Esophagus squamous epithelium (tissue), 5 donors: ENCODE measurements at regions not wholly inside any gene's neighbourhood (a gene's known extent, or its start where the extent isn't known, plus 50 kb on each side); places are given as distances from the start of the nearest gene placed in this dataset.
"Not testable (repeated sequence)": the region's sequence is repeated elsewhere in the genome, so short reads cannot be mapped to it uniquely, and the experiment has no call there.

Experiments used
- DNase-seq: peaks from one replicate; lab custom pipeline; 2025; lab: John Stamatoyannopoulos, UW
- H3K27ac ChIP-seq, 4 donors: fragments of 200-600 bp; sonication (generic); one replicate each; pipeline ENCODE4 v1.5.1; 2016 to 2019; ENCODE audit warnings: mild to moderate bottlenecking in 1 of 4
- H3K27me3 ChIP-seq, 4 donors: fragments of 200-600 bp; sonication (generic); 1 replicate in 3 of 4; 2 replicates in 1 of 4; pipeline versions ENCODE4 v1.5.1 to v1.6.0; 2017 to 2021; ENCODE audit warnings: antibody characterized with exemption in 1 of 4
- H3K36me3 ChIP-seq, 3 donors: fragments of 200-600 bp; sonication (generic); one replicate each; pipeline ENCODE4 v1.5.1; 2016 to 2019
- H3K4me1 ChIP-seq, 3 donors: fragments of 200-600 bp; sonication (generic); one replicate each; pipeline ENCODE4 v1.5.1; 2017 to 2019
- H3K4me3 ChIP-seq, 4 donors: fragments of 200-600 bp; sonication (generic); 1 replicate in 3 of 4; 2 replicates in 1 of 4; pipeline ENCODE4 v1.5.1; 2016 to 2019; ENCODE audit warnings: mild to moderate bottlenecking in 2 of 4, moderate library complexity in 1 of 4
- H3K9me3 ChIP-seq, 3 donors: fragments of 200-600 bp; sonication (generic); one replicate each; pipeline ENCODE4 v1.5.1; 2016 to 2019
- POLR2A ChIP-seq, 4 donors: fragments of 450-650 bp; IDR thresholded peaks; one replicate each; pipeline ENCODE4 v1.6.1; 2017; ENCODE audit warnings: antibody characterized with exemption in 4 of 4, mild to moderate bottlenecking in 4 of 4, moderate library complexity in 3 of 4
- WGBS, 2 donors: methylation state at CpG; one replicate each; pipeline ENCODE4 v1.1.5; 2018; 5-methylcytosine and 5-hydroxymethylcytosine counted together
- intact Hi-C: fragments of 100-400 bp; cut with DNase I; formaldehyde crosslinking; loops from one replicate; pipeline ENCODE4 v1.15.0; 2022
- TF ChIP-seq, protein P1 (sequence below), 6 experiments: fragments of 450-650 bp in 4 of 6; fragments of 200-600 bp in 2 of 6; sonication (generic) in 2 of 6; IDR thresholded peaks; one replicate each; pipeline ENCODE4 v1.5.1; 2016 to 2019; ENCODE audit warnings: antibody characterized with exemption in 6 of 6, mild to moderate bottlenecking in 4 of 6, moderate library complexity in 4 of 6
- donor health status: DM: yes; HTN: yes; CAD: no.

GRCh38 chr21:19218163-19218562, 814.6 kb upstream of the TMPRSS15 start:
- H3K27ac ChIP-seq = no peak overlapping the region
- intact Hi-C loops = no loop called here
- no peaks in the 10 kb centered on the region for H3K9me3 ChIP-seq
- no peaks in the 10 kb centered on the region for H3K27me3 ChIP-seq
- DNase-seq = no peak
- TF ChIP-seq POLR2A (IDR thresholded peaks at IDR 0.05) = no peak
- TF ChIP-seq, protein P1, sequence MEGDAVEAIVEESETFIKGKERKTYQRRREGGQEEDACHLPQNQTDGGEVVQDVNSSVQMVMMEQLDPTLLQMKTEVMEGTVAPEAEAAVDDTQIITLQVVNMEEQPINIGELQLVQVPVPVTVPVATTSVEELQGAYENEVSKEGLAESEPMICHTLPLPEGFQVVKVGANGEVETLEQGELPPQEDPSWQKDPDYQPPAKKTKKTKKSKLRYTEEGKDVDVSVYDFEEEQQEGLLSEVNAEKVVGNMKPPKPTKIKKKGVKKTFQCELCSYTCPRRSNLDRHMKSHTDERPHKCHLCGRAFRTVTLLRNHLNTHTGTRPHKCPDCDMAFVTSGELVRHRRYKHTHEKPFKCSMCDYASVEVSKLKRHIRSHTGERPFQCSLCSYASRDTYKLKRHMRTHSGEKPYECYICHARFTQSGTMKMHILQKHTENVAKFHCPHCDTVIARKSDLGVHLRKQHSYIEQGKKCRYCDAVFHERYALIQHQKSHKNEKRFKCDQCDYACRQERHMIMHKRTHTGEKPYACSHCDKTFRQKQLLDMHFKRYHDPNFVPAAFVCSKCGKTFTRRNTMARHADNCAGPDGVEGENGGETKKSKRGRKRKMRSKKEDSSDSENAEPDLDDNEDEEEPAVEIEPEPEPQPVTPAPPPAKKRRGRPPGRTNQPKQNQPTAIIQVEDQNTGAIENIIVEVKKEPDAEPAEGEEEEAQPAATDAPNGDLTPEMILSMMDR (IDR thresholded peaks at IDR 0.05) = no peak
- H3K36me3 ChIP-seq = no peaks in the 10 kb centered on the region
- H3K4me3 ChIP-seq = no peak overlapping the region
- no peaks in the 10 kb centered on the region for H3K4me1 ChIP-seq

DNA sequence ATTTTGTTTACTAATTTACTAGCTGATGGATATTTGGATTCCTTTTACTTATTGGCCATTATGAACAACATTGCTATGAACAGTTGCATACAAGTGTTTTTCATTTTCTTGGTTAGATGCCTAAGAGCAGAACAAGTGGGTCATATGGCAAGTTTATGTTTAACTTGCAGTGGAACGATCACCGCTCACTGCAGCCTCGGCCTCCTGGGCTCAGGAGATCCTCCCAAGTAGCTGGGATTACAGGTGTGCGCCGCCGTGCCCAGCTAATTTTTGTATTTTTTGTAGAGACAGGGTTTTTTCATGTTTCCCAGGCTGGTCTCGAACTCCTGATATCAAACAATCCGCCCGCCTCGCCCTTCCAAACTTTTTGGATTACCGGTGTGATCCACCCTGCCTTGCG, 820.5 kb upstream of the TMPRSS15 start:
- Histone ChIP-seq H3K36me3 (no peaks in the 10 kb centered on the region), H3K4me1 (no peaks in the 10 kb centered on the region), H3K4me3 (no peak overlapping the region), H3K27ac (no peak overlapping the region), H3K27me3 (no peaks in the 10 kb centered on the region), H3K9me3 (no peaks in the 10 kb centered on the region)
- WGBS, 2 donors = 78 to 85% methylated on average over 12 of the region's 12 CpGs
- intact Hi-C loops = no loop called here
- TF ChIP-seq, protein P1 (IDR thresholded peaks at IDR 0.05) = no peak
- no peak for TF ChIP-seq POLR2A (IDR thresholded peaks at IDR 0.05)
- DNase-seq = no peak

DNA sequence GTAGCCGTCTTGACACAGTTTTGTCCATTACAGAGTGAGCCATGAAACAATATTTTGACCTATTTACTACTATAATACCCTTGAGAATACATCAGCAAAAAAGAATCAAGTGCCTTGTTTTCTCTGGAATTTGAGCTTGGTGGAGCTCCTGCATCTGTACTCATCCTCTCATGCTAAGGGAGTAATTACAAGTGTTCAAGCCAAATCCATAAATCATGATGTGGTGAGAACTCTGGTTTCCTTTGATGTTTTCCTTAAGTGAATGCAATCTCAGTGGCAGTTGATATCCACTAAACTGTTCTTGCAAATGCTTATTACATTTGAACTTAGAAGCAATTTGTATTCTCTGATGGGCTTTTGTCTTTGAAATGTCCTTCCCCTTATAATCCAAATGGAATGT, 824.6 kb upstream of the TMPRSS15 start:
- no peaks in the 10 kb centered on the region for H3K4me1 ChIP-seq
- H3K36me3 ChIP-seq = no peaks in the 10 kb centered on the region
- no peak for DNase-seq
- no peak overlapping the region for H3K27ac ChIP-seq
- WGBS, 2 donors = 49 to 50% methylated on average over 1 of the region's 1 CpG
- no peaks in the 10 kb centered on the region for H3K9me3 ChIP-seq
- H3K4me3 ChIP-seq = no peak overlapping the region
- TF ChIP-seq, protein P1 (IDR thresholded peaks at IDR 0.05) = no peak
- no peak for TF ChIP-seq POLR2A (IDR thresholded peaks at IDR 0.05)
- intact Hi-C loops = no loop called here
- no peaks in the 10 kb centered on the region for H3K27me3 ChIP-seq

- intact Hi-C loops, DNase-seq: not testable (repeated sequence)
- WGBS, 2 donors = 82 to 84% methylated on average over 12 of the region's 12 CpGs
Measured at GRCh38 chr21:19233841-19234240, 830.3 kb upstream of the TMPRSS15 start.

DNA sequence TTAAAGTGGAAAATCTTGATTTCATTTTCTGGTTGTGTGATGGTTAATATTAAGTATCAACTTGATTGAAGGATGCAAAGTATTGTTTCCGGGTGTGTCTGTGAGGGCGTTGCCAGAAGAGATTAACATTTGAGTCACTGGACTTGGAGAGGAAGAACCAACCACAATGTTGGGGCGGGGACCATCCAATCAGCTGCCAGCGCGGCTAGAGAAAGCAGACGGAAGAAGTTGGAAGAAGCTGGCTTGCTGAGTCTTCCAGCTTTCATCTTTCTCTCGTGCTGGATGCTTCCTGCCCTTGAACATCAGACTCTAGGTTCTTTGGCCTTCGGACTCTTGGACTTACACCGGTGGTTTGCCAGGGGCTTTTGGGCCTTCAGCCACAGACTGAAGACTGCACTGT, 832.6 kb upstream of the TMPRSS15 start:
- no peak overlapping the region for H3K27ac ChIP-seq
- no peaks in the 10 kb centered on the region for H3K4me1 ChIP-seq
- no peak for DNase-seq
- peaks cover 0 to 4% (median 0%) of the 10 kb centered on the region in 3 donors for H3K9me3 ChIP-seq
- H3K36me3 ChIP-seq = no peaks in the 10 kb centered on the region
- 79 to 80% methylated on average over 9 of the region's 9 CpGs for WGBS, 2 donors
- no peak overlapping the region for H3K4me3 ChIP-seq
- intact Hi-C loops = no loop called here
- TF ChIP-seq, protein P1 (IDR thresholded peaks at IDR 0.05) = no peak
- no peak for TF ChIP-seq POLR2A (IDR thresholded peaks at IDR 0.05)
- H3K27me3 ChIP-seq = no peaks in the 10 kb centered on the region

More at GRCh38 chr21:19233841-19234240, 830.3 kb upstream of the TMPRSS15 start:
- not testable (repeated sequence) for H3K4me1 ChIP-seq, H3K27me3 ChIP-seq, H3K9me3 ChIP-seq, H3K4me3 ChIP-seq, H3K27ac ChIP-seq, H3K36me3 ChIP-seq

DNA sequence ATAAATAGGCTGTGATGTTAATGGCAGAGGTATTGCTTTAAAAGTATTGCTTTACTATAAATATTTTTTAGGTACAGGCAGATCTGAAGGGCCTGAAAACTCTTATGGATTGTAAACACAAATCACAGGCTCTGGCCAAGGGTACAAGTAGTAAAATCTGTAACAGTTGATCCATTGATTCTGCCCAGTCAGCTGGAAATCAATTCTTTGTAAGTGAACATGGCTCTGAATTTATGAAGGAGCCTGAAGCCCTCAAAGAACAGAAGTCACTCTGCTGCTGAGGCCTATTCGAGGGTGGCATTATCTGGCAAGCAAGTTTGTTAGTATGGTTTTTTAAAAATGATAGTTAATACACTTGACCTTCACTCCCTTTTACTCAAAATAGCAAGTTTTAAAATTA, 834.0 kb upstream of the TMPRSS15 start:
- intact Hi-C loops = no loop called here
- H3K36me3 ChIP-seq = no peaks in the 10 kb centered on the region
- no peak overlapping the region for H3K4me3 ChIP-seq
- DNase-seq = no peak
- H3K4me1 ChIP-seq = no peaks in the 10 kb centered on the region
- peaks cover 0 to 4% (median 0%) of the 10 kb centered on the region in 3 donors for H3K9me3 ChIP-seq
- TF ChIP-seq POLR2A (IDR thresholded peaks at IDR 0.05) = no peak
- TF ChIP-seq, protein P1 (IDR thresholded peaks at IDR 0.05) = no peak
- no peak overlapping the region for H3K27ac ChIP-seq
- 19 to 38% methylated on average over 1 of the region's 1 CpG for WGBS, 2 donors
- H3K27me3 ChIP-seq = no peaks in the 10 kb centered on the region
